Adipocyte (in vitro differentiated cells): ENCODE measurements at regions not wholly inside any gene's neighbourhood (a gene's known extent, or its start where the extent isn't known, plus 50 kb on each side); places are given as distances from the start of the nearest gene placed in this dataset.
A peak's percentile ranks its signal among the peaks of the same experiment; 100 is the strongest.

Experiments used
- DNase-seq: peaks from one replicate; pipeline ENCODE4 v3.0.0-alpha.2; 2015; ENCODE audit warnings: low read depth
- H3K27me3 ChIP-seq: replicated peaks from 2 replicates; pipeline ENCODE4 v1.7.0; 2013; ENCODE audit warnings: mild to moderate bottlenecking, low read length, moderate library complexity; ENCODE audit not compliant: control insufficient read depth, insufficient read depth
- H3K36me3 ChIP-seq: 2 replicates; pipeline ENCODE4 v1.7.0; 2013; ENCODE audit warnings: low read length, mild to moderate bottlenecking, moderate library complexity; ENCODE audit not compliant: control insufficient read depth, insufficient read depth, severe bottlenecking
- H3K4me1 ChIP-seq: 2 replicates; pipeline ENCODE4 v1.7.0; 2013; ENCODE audit warnings: mild to moderate bottlenecking, low read length, moderate library complexity; ENCODE audit not compliant: control insufficient read depth, insufficient read depth
- H3K4me3 ChIP-seq: 2 replicates; pipeline ENCODE4 v1.7.0; 2013; ENCODE audit warnings: mild to moderate bottlenecking, low read length, moderate library complexity
- H3K9ac ChIP-seq: 2 replicates; pipeline ENCODE4 v1.7.0; 2013; ENCODE audit warnings: mild to moderate bottlenecking, low read length, moderate library complexity
- H3K9me3 ChIP-seq: 2 replicates; pipeline ENCODE4 v1.7.0; 2013; ENCODE audit warnings: mild to moderate bottlenecking, low read length, moderate library complexity; ENCODE audit not compliant: control insufficient read depth

- peak overlapping the region; percentile 71 for H3K9ac ChIP-seq
- peaks cover 42% of the 10 kb centered on the region for H3K4me1 ChIP-seq
- H3K36me3 ChIP-seq = no peaks in the 10 kb centered on the region
- DNase-seq = peak; percentile 18
- H3K4me3 ChIP-seq = no peak overlapping the region
- no peaks in the 10 kb centered on the region for H3K9me3 ChIP-seq
- no peaks in the 10 kb centered on the region for H3K27me3 ChIP-seq
These were observed 132.3 kb upstream of the MPDZ start for GRCh38 chr9:13411791-13412190.

GRCh38 chr9:13410566-13411031 is 131.1 kb upstream of the MPDZ start:
- H3K9ac ChIP-seq = no peak overlapping the region
- H3K4me3 ChIP-seq = no peak overlapping the region
- peak; percentile 50 for DNase-seq
- H3K27me3 ChIP-seq = no peaks in the 10 kb centered on the region
- H3K9me3 ChIP-seq = no peaks in the 10 kb centered on the region
- peaks cover 42% of the 10 kb centered on the region for H3K4me1 ChIP-seq
- H3K36me3 ChIP-seq = no peaks in the 10 kb centered on the region

DNA sequence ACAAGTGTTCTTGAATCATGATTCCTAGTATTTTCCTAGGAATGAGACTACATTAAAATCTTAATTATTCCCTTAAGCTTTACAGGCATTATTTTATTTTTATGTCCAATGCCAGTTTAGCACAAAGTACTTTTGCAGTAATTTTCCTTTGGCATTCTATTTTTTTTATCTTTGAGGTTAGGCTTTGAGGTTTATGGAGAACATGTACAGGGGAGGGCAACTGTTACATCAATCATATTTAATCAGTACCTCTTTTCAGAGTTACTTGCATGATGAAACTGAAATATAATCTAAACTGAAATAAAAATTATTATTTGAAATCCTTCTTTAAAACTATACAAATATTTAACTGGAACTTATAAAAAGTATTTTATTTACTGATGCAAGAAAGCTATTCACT is 118.2 kb upstream of the MPDZ start:
- Histone ChIP-seq H3K27me3 (no peaks in the 10 kb centered on the region), H3K4me3 (no peak overlapping the region), H3K9me3 (no peaks in the 10 kb centered on the region), H3K36me3 (no peaks in the 10 kb centered on the region), H3K9ac (peak overlapping the region; percentile 37), H3K4me1 (peaks cover 24% of the 10 kb centered on the region)
- no peak for DNase-seq

GRCh38 chr9:13397220-13397619 is 117.7 kb upstream of the MPDZ start:
- no peak overlapping the region for H3K4me3 ChIP-seq

DNA sequence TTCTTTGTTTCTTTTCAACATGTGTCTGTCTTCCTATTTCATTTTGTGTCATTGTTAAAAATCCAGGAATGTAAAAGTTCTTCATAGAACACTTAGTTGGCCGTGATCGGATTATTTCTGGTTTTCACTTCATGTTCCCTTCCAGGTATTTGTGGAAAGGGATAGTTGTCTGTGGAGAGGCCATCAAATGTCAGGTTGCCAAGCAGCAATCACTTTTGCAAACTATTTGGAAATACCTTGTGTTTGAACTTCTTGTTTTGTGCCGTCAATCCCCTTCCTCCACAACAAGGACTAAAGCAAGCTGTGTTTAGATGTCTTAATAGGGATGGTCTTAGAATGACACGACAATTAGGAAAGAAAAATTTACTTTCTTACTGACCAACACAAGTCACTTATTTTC is 116.9 kb upstream of the MPDZ start:
- H3K9ac ChIP-seq = peak overlapping the region; percentile 35
- H3K27me3 ChIP-seq = no peaks in the 10 kb centered on the region
- peaks cover 2% of the 10 kb centered on the region for H3K9me3 ChIP-seq
- DNase-seq = no peak
- no peaks in the 10 kb centered on the region for H3K36me3 ChIP-seq
- no peak overlapping the region for H3K4me3 ChIP-seq
- peaks cover 24% of the 10 kb centered on the region for H3K4me1 ChIP-seq

More at GRCh38 chr9:13397220-13397619, 117.7 kb upstream of the MPDZ start:
- Histone ChIP-seq H3K27me3 (no peaks in the 10 kb centered on the region), H3K9ac (peak overlapping the region; percentile 37), H3K36me3 (no peaks in the 10 kb centered on the region), H3K4me1 (peaks cover 24% of the 10 kb centered on the region), H3K9me3 (no peaks in the 10 kb centered on the region)
- no peak for DNase-seq

GRCh38 chr9:13395156-13395555 is 115.7 kb upstream of the MPDZ start:
- H3K9ac ChIP-seq = no peak overlapping the region
- no peaks in the 10 kb centered on the region for H3K27me3 ChIP-seq

GRCh38 chr9:13388157-13388556 is 108.7 kb upstream of the MPDZ start:
- Histone ChIP-seq H3K36me3 (no peaks in the 10 kb centered on the region), H3K9me3 (peaks cover 34% of the 10 kb centered on the region), H3K4me3 (no peak overlapping the region), H3K4me1 (peaks cover 24% of the 10 kb centered on the region), H3K9ac (peak overlapping the region; percentile 60), H3K27me3 (no peaks in the 10 kb centered on the region)
- DNase-seq = peak; percentile 41

More at GRCh38 chr9:13395156-13395555, 115.7 kb upstream of the MPDZ start:
- peaks cover 13% of the 10 kb centered on the region for H3K9me3 ChIP-seq
- no peaks in the 10 kb centered on the region for H3K36me3 ChIP-seq
- peaks cover 24% of the 10 kb centered on the region for H3K4me1 ChIP-seq
- DNase-seq = peak; percentile 35
- no peak overlapping the region for H3K4me3 ChIP-seq

DNA sequence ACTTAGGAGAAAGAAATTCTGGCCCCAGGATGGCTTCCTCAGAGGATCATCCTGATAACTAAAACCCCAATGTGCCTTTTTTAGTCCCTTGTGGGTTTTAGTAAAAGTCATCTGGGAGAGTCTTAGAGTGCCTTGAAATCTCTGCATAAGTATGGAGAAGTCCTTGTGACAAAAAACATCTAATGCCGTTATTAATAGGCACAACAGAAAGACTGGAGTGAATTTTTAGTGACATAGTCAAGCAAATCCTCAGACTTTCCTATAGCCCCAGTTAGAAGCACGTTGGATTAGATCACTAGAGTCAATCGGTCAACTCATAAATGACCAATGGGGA is 108.2 kb upstream of the MPDZ start:
- Histone ChIP-seq H3K9me3 (peaks cover 34% of the 10 kb centered on the region), H3K4me1 (peaks cover 24% of the 10 kb centered on the region), H3K27me3 (no peaks in the 10 kb centered on the region), H3K4me3 (no peak overlapping the region), H3K36me3 (no peaks in the 10 kb centered on the region), H3K9ac (peak overlapping the region; percentile 60)
- DNase-seq = peak; percentile 6

- Histone ChIP-seq H3K36me3 (no peaks in the 10 kb centered on the region), H3K4me1 (peaks cover 24% of the 10 kb centered on the region), H3K9ac (peak overlapping the region; percentile 60), H3K9me3 (peaks cover 34% of the 10 kb centered on the region), H3K4me3 (no peak overlapping the region), H3K27me3 (no peaks in the 10 kb centered on the region)
- DNase-seq = peak; percentile 89
These were observed 107.6 kb upstream of the MPDZ start for GRCh38 chr9:13386935-13387733.

DNA sequence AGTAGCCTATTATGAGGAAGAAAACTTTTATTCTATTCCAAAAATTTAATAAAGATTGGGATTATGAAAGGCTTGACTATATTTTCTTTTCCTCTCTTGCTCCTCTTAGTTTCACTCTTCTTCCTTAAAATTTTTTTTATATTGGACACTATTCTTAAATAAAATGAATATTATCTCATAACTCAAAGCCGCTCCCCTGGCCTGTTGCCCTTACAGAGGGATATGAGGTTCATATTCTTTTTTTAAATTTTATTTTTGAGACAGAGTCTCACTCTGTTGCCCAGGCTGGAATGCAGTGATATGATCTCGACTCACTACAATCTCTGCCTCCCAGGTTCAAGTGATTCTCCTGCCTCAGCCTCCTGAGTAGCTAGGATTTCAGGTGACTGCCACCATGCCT is 106.8 kb upstream of the MPDZ start:
- Histone ChIP-seq H3K36me3 (no peaks in the 10 kb centered on the region), H3K27me3 (no peaks in the 10 kb centered on the region), H3K4me3 (no peak overlapping the region), H3K9ac (peak overlapping the region; percentile 60), H3K9me3 (peaks cover 31% of the 10 kb centered on the region), H3K4me1 (peaks cover 24% of the 10 kb centered on the region)
- no peak for DNase-seq

DNA sequence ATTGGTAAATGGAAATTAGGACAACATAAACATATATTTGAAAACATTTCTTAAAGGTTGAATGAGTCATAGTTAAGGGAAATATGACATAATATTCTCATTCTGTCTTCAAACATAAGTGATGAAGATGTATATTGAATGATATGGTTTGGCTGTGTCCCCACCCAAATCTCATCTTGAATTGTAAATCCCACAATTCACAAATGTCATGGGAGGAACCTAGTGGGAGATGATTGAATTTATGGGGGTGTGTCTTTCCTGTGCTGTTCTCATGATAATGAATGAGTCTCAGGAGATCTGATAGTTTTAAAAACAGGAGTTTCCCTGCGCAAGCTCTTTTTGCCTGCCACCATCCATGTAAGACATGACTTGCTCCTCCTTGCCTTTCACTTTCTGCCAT is 104.4 kb upstream of the MPDZ start:
- H3K4me3 ChIP-seq = no peak overlapping the region
- peaks cover 10% of the 10 kb centered on the region for H3K9me3 ChIP-seq
- H3K9ac ChIP-seq = no peak overlapping the region
- DNase-seq = no peak
- peaks cover 24% of the 10 kb centered on the region for H3K4me1 ChIP-seq
- H3K36me3 ChIP-seq = no peaks in the 10 kb centered on the region
- no peaks in the 10 kb centered on the region for H3K27me3 ChIP-seq

DNA sequence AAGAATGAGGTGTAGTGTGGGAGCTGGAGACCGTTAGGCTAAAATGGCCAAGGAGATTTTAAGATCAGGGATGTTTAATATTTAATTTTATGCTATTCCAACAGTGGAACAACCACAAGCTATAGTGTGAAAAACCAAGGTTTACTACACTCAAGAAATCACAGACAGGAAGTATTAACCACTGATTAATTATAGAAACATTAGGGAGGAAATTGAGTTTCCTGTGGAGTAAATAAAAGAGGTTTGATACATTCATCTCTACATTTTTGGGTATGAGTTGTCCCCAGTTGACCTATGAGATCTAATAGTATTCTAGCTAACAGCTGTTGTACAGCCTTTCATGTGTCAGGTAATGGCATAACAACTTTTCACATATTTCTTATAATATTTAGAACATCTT is 103.7 kb upstream of the MPDZ start:
- no peak for DNase-seq
- Histone ChIP-seq H3K27me3 (no peaks in the 10 kb centered on the region), H3K4me3 (no peak overlapping the region), H3K9ac (no peak overlapping the region), H3K4me1 (peaks cover 22% of the 10 kb centered on the region), H3K9me3 (peaks cover 10% of the 10 kb centered on the region), H3K36me3 (no peaks in the 10 kb centered on the region)
